PC-9 (cell line): ENCODE measurements at regions not wholly inside any gene's neighbourhood (a gene's known extent, or its start where the extent isn't known, plus 50 kb on each side); places are given as distances from the start of the nearest gene placed in this dataset.

Experiments
- BruUV-seq: library from RNA; stranded (reverse); fragments of 400-500 nt; replicated peaks from 2 replicates; lab custom pipeline; 2021; lab: Mats Ljungman, UMichigan
- CTCF ChIA-PET: fragments of 300-600 bp; sonication (Branson Sonifier 250); formaldehyde crosslinking; loops from one replicate; lab custom pipeline; 2022; ENCODE audit warnings: antibody characterized with exemption; lab: Charles Lee
- POLR2A ChIA-PET: fragments of 300-600 bp; sonication (Branson Sonifier 250); formaldehyde crosslinking; loops from one replicate; lab custom pipeline; 2022; ENCODE audit warnings: antibody characterized with exemption; ENCODE audit not compliant: unreplicated experiment; lab: Charles Lee
- DNase-seq, 2 experiments: peaks; one replicate each; pipeline versions ENCODE4 v3.0.0 to v3.0.0-alpha.2; 2015 to 2022; ENCODE audit warnings: mixed read lengths in 1 of 2
- H2AFZ ChIP-seq: fragments of 200-600 bp; sonication (generic); 2 replicates; pipeline ENCODE4 v1.8.1; 2017; ENCODE audit warnings: antibody characterized with exemption
- H3F3A ChIP-seq: fragments of 200-600 bp; sonication (generic); 2 replicates; pipeline ENCODE4 v1.8.1; 2017; ENCODE audit warnings: antibody characterized with exemption, mild to moderate bottlenecking, low read depth; ENCODE audit not compliant: insufficient read depth
- H3K27ac ChIP-seq: fragments of 200-600 bp; sonication (generic); 2 replicates; pipeline ENCODE4 v1.6.1; 2016; ENCODE audit warnings: mixed run types
- H3K27me3 ChIP-seq: fragments of 200-600 bp; sonication (generic); 2 replicates; pipeline ENCODE4 v1.6.1; 2016; ENCODE audit warnings: low read depth, mixed run types; ENCODE audit not compliant: insufficient read depth
- H3K36me3 ChIP-seq: fragments of 200-600 bp; sonication (generic); 2 replicates; pipeline ENCODE4 v1.6.1; 2016; ENCODE audit warnings: low read depth, mixed run types
- H3K4me1 ChIP-seq: fragments of 200-600 bp; sonication (generic); replicated peaks from 2 replicates; pipeline ENCODE4 v1.6.1; 2016; ENCODE audit warnings: mixed run types; ENCODE audit not compliant: insufficient read depth
- H3K4me2 ChIP-seq: fragments of 200-600 bp; sonication (generic); 2 replicates; pipeline ENCODE4 v1.6.1; 2017; ENCODE audit warnings: mixed run types
- H3K4me3 ChIP-seq: fragments of 200-600 bp; sonication (generic); 2 replicates; pipeline ENCODE4 v1.6.1; 2016; ENCODE audit warnings: mixed run types
- H3K79me2 ChIP-seq: fragments of 200-600 bp; sonication (generic); 2 replicates; pipeline ENCODE4 v1.6.1; 2017; ENCODE audit warnings: low read depth, mixed run types
- H3K9me2 ChIP-seq: fragments of 200-600 bp; sonication (generic); 2 replicates; pipeline ENCODE4 v1.8.1; 2017; ENCODE audit warnings: mild to moderate bottlenecking; ENCODE audit not compliant: insufficient read depth
- H3K9me3 ChIP-seq: fragments of 200-600 bp; sonication (generic); 2 replicates; pipeline ENCODE4 v1.8.1; 2016; ENCODE audit warnings: low read depth; ENCODE audit not compliant: insufficient read depth
- H4K20me1 ChIP-seq: fragments of 200-600 bp; sonication (generic); 2 replicates; pipeline ENCODE4 v1.8.1; 2017; ENCODE audit not compliant: insufficient read depth
- EZH2 ChIP-seq: fragments of 200-600 bp; sonication (generic); IDR thresholded peaks from 2 replicates; pipeline ENCODE4 v1.8.0; 2017; ENCODE audit warnings: antibody characterized with exemption, low read depth
- intact Hi-C: fragments of 100-400 bp; cut with micrococcal nuclease; formaldehyde crosslinking; loops from one replicate; pipeline ENCODE4 v1.10.0; 2022; ENCODE audit not compliant: unreplicated experiment
- TF ChIP-seq, protein P1 (sequence below): fragments of 200-600 bp; sonication (generic); conservative IDR thresholded peaks from 2 replicates; pipeline ENCODE4 v1.6.1; 2017; ENCODE audit warnings: mixed run types, antibody characterized with exemption, mild to moderate bottlenecking, moderate library complexity

DNA sequence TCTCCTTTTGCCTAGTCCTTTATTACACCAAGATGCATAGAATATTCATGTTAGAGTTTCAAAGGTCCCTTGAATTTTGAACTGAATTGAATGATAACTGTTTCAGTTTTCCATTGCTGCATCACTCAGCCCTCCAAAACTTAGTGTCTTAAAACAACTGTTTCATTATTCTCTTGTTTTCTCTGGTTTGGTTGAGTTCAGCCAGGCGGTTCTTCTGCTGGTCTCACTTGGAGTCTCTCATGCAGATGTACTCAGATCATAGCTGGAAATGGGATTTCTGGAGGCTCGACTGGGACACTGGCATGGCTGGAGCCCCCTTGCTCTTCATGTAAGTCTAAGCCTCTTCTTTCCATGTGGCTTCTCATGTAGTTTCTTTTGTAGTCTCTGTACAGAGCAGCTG is 107.2 kb upstream of the MKI67 start:
- Histone ChIP-seq H3K36me3 (no peaks in the 10 kb centered on the region), H3K9me3 (no peaks in the 10 kb centered on the region), H3K27me3 (peaks cover 6% of the 10 kb centered on the region), H3K4me3 (no peak overlapping the region), H3K4me1 (no peaks in the 10 kb centered on the region), H3K4me2 (no peak overlapping the region), H3F3A (no peaks in the 10 kb centered on the region), H3K27ac (no peak overlapping the region), H2AFZ (no peak overlapping the region), H3K9me2 (no peaks in the 10 kb centered on the region), H4K20me1 (no peaks in the 10 kb centered on the region), H3K79me2 (no peaks in the 10 kb centered on the region)
- TF ChIP-seq EZH2: no peak
- TF ChIP-seq, protein P1, sequence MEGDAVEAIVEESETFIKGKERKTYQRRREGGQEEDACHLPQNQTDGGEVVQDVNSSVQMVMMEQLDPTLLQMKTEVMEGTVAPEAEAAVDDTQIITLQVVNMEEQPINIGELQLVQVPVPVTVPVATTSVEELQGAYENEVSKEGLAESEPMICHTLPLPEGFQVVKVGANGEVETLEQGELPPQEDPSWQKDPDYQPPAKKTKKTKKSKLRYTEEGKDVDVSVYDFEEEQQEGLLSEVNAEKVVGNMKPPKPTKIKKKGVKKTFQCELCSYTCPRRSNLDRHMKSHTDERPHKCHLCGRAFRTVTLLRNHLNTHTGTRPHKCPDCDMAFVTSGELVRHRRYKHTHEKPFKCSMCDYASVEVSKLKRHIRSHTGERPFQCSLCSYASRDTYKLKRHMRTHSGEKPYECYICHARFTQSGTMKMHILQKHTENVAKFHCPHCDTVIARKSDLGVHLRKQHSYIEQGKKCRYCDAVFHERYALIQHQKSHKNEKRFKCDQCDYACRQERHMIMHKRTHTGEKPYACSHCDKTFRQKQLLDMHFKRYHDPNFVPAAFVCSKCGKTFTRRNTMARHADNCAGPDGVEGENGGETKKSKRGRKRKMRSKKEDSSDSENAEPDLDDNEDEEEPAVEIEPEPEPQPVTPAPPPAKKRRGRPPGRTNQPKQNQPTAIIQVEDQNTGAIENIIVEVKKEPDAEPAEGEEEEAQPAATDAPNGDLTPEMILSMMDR: no peak
- POLR2A ChIA-PET: no interaction called here
- intact Hi-C loops: no loop called here
- no peak for DNase-seq
- CTCF ChIA-PET: no interaction called here
- no TSS peak for BruUV-seq

DNA sequence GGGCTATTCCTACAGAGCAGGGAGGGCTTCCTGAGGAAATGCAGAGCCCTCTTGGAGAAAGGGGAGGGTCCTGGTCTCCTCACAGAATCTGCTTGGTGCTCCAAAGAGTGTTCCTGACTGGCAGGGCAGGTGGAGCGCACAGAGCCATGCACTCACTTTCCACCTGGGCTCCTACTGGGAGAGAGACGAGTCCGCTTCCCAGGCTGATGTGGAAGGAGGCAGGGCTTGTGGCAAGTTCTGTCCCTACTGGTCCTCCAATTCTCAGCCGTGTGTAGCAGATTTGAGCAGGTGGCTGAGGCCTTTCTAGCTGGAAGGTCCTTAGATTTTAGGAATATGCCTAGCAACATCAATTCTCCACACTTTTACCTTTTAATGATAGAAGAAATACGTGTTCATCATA is 111.5 kb upstream of the MKI67 start:
- Histone ChIP-seq H3K79me2 (no peaks in the 10 kb centered on the region), H3F3A (no peaks in the 10 kb centered on the region), H3K27me3 (peaks cover 11% of the 10 kb centered on the region; the same call in 1 of the 2 replicates), H4K20me1 (no peaks in the 10 kb centered on the region), H3K9me2 (no peaks in the 10 kb centered on the region), H3K4me1 (no peaks in the 10 kb centered on the region), H2AFZ (no peak overlapping the region), H3K9me3 (no peaks in the 10 kb centered on the region), H3K4me2 (no peak overlapping the region), H3K36me3 (no peaks in the 10 kb centered on the region), H3K27ac (no peak overlapping the region), H3K4me3 (no peak overlapping the region)
- ChIA-PET POLR2A (no interaction called here), CTCF (no interaction called here)
- TF ChIP-seq, protein P1: no peak
- no peak for TF ChIP-seq EZH2
- intact Hi-C loops: no loop called here
- no TSS peak for BruUV-seq
- DNase-seq: no peak

DNA sequence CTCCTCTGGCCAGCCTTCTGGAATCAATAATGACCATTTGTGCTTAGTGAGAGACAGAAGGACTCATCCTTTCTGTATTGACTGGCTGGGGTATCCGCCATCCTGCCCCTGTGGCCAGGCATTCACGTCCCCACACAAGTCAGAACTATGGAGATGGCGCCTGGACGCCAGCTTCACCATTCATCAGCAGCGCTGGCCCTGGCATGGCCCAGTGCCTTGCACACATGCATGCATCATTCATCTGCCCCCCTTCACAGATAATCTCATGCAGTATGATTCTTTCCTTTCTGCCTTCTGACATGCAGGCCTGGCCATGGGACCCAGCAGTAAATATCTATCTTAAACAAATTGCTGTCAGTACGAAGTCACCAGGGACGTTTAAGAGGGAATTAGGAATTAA is 114.8 kb upstream of the MKI67 start:
- Histone ChIP-seq H3K4me3 (no peak overlapping the region), H4K20me1 (no peaks in the 10 kb centered on the region), H3K9me2 (no peaks in the 10 kb centered on the region), H3K4me1 (no peaks in the 10 kb centered on the region), H3K36me3 (no peaks in the 10 kb centered on the region), H3K27me3 (peaks cover 11% of the 10 kb centered on the region; the same call in 1 of the 2 replicates), H3K4me2 (no peak overlapping the region), H2AFZ (no peak overlapping the region), H3K27ac (no peak overlapping the region), H3F3A (no peaks in the 10 kb centered on the region), H3K79me2 (no peaks in the 10 kb centered on the region), H3K9me3 (no peaks in the 10 kb centered on the region)
- ChIA-PET POLR2A (no interaction called here), CTCF (no interaction called here)
- no peak for DNase-seq
- BruUV-seq: no TSS peak
- intact Hi-C loops: no loop called here
- TF ChIP-seq EZH2: no peak
- TF ChIP-seq, protein P1: no peak
